ENCODE measurements at regions not wholly inside any gene's neighbourhood (a gene's known extent, or its start where the extent isn't known, plus 50 kb on each side); places are given as distances from the start of the nearest gene placed in this dataset.
"Not testable (repeated sequence)": the region's sequence is repeated elsewhere in the genome, so short reads cannot be mapped to it uniquely, and the experiment has no call there.

DNA sequence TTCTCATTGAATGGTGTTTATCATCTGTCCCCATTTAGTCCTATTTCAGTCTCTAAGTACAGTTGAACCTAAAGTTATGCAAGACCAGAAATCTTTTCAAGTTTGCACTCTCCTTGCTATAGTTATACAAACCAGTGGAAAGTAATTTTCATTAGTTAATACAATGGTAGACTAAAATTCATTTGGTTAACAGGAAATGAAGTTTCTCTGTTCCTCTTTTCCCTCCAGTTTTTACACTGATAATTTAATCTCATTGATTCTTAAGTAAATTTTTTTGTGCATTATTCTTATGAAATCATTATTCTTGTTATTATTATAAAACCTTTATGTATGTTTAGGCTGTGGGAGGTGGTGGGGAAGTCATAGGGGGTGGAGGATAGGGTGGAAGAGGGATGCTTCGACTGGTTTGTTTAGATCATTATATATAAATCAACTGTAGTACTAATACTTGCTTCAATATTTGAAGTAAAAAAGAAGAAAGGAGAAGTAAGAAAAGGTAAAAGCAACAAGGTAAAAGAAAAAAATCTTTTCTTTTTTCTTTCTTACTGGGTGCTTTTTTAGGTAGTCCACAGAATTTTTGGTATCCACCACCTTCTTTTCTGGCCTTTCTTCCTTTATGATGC lies 104.1 kb downstream of the GPR85 start:
- no peak for DNase-seq (ENCODE audit: low spot score)

DNA sequence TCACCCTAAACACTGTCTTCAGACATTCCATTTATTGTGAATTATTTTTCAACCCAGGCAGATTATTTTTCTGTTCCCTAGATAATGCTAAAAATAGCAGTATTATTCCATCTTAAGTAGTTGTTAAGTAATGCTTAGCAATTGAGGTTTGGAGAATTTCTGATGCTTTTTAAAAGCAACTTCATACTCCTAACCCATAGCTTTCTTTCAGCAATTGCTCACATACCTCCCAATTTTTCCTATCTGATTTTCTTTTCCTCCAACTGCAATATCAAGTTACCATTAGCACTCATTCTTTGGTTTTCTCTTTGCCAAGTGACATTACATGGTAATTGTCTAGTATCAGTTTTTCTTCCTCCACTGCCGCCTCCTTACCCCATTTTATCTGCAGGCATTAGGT lies 104.7 kb downstream of the GPR85 start:
- DNase-seq (ENCODE audit: low spot score): no peak

DNA sequence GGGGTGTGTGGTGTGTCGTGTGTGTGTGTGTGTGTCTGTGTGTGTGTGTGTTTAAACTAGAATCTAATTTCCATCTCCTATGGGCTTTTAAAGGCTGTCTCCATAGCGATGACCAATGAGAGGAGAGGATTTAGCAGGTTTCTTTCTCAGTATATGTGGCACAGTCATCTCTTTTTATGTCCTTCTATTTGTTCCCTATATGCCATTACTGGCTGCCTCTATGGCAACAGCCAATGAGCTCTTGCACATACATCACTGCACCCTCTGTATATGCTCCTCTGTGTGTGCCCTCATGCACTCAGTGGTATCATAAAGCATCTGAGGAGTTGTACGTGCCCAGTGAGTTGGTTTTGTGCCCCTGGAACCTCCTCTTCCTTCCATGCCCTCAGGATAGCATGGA lies 107.6 kb downstream of the GPR85 start:
- not testable (repeated sequence) for DNase-seq (ENCODE audit: low spot score)

DNA sequence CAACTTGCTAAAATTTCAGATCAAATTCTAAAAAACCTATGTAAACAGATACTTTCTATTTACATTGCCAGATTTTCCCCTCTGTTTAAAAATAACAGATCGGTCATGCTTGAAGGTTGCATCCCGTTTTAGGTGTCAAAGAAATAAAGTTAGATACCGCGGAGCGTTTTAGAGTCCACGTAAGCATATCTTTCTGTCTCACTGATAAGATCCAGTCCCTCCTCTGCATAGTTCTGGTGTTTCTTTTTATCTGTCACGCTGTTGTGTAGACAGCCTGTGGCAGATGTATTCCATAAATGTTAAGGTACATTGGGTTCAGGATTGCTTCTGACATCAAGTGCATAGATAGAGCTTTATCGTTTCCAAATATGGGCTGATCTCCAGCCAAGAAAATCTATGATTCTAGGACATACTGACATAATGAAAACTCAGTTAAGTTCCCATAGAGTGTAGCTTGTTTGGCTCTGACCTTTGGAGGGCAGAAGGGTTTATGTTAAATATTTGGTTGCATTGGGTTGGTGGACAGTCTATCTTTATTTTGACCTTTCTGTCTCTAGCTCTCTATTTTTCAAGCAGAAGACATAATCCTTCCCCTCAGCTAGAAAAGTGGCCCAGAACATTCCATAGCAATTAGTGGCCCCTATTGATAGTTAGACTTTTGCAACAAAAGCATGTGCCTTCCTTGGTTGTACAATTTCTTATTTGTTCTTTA lies 109.2 kb downstream of the GPR85 start:
- DNase-seq (ENCODE audit: low spot score): not testable (repeated sequence)

DNA sequence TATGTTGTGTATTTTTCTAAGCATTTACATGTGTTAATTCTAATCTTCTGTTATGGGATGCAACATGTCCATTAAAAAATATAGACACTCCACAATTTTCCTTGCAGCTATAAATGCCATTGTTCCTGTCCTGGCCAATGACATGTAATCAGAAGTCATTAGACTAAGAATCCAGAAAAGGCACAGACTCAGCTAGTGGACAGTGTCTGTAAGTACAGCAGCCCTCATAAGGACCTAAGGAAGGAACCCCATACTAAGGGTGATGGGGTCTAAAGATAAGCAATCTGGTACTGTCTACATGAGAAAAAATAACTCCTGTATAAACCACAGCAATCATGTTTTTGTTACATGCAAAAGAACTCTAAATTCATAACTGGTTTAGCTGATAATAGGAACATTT lies 115.9 kb downstream of the GPR85 start:
- no peak for DNase-seq (ENCODE audit: low spot score)

DNA sequence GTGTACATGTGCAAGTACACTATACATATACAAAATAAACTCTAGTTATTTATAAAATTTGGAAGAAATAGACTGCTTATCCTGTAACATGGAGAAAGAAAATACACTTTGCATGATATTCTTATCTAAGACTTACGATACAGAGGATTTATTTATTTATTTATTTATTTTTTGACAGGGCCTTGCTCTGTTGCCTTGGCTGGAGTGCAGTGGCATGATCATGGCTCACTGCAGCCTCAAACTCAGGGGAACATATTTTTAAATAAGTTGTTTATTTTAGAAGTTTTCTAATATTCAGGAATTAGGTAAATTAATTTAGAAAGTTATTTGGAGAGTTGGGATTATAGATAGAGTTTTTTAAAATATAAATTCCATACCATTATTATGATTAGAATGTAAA lies 116.7 kb downstream of the GPR85 start:
- DNase-seq (ENCODE audit: low spot score): no peak

DNA sequence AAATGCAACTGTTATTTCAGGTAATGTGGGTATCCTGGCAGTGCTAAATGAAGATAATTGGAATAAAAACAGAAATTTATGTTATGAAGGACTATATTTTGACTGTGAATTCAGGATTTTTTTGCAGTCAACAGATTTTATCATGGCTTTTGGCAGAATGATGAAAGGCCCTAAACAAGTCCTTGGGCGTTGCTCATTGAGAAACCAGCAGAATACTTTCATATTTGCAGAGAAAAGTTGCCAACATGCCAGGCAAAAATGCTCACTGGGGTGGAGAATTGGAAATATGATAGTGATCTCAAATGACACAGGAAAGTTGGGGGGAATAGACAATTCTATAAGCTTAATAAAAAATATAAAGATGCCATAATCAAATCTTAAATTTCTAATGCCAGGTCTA lies 121.1 kb downstream of the GPR85 start:
- no peak for DNase-seq (ENCODE audit: low spot score)

DNA sequence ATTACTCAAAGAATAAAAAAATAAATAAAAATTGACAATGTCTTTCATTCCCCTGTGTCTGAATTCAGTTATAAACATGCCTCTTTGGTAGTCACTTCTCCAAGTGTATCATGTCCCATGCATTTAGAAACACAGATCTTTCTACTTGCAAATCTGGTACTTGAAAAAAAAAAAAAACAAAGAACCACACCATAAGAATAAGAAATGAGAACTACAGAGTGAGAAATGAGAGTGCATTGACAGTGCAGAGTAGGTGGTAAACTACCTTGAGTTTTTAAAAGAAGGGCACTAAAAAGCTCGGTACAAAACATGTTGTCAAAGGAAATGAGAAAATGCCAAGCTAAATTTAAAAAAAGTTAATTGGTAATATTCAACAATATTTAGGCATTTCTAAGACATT lies 123.0 kb downstream of the GPR85 start:
- no peak for DNase-seq (ENCODE audit: low spot score)

DNA sequence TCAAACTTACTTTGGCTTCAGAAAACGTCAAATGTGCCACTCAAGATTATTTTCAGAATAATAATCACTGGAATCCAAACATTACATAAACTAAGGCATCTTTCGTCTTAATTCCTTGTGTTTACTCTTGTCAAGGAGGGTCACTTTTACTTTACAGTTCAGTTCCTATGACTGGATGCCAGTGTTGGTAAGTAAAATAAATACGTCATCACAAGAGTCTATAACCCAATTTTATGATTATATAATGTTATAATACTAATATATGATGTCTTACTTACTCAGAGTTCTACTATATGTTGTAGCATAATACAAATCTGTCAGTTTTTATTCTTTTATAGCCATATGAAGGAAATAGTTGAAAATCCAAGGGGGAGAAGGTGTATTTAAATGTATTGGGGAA lies 123.8 kb downstream of the GPR85 start:
- no peak for DNase-seq (ENCODE audit: low spot score)

DNA sequence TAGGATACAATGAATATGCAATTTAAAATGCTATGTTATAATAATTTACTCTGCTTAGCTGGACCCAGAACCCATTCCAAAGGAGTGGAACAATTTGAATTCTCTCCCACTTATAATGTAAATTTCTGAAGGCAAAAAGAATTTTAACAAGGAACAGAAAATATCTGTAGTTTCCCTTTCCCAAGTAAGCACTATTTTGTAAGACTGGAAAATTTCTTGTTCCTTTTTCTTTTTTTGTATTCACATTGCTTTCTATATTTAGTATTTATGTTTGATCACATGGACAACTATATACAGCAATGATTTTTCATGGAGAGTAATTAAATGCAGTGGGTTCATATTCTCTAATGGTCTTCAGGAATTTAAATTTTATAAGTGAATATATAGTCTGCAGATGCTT lies 127.4 kb downstream of the GPR85 start:
- DNase-seq (ENCODE audit: low spot score): no peak

DNA sequence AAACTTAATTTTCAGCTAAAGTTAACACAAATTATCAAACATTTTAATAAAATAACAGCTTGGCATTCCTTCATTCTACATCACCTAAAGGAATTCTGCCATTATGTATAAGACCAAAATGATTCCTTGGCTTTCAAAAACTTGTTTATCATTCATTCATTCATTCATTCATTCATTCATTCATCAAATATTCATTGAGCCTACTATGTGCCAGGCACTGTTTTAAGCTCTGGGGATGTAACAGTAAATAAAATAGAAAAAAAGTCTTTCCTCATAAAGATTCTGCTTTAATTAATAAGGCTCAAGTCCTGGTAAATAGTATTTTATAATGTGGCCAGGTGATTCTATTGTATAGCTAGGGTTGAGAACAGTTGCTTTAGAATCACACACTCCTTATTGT lies 127.9 kb downstream of the GPR85 start:
- DNase-seq (ENCODE audit: low spot score): no peak

DNA sequence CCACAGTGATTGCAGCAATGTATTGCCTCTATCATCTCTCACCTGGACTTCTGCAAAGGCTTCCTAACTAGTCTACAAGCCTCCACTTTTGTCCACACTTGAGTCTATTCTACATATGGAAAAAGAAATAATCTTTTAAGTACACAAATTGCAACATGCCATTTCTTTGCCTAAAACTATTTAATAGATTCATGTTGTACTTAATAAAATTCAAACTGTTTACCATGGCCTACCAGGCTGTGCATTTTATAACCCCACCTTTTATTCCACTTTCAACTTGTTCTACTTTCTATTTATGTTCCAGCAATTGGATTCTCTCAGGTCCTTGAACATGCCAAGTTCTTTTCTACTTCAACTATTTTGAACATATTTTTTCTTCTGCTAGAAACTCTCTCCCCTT lies 128.7 kb downstream of the GPR85 start:
- no peak for DNase-seq (ENCODE audit: low spot score)

DNA sequence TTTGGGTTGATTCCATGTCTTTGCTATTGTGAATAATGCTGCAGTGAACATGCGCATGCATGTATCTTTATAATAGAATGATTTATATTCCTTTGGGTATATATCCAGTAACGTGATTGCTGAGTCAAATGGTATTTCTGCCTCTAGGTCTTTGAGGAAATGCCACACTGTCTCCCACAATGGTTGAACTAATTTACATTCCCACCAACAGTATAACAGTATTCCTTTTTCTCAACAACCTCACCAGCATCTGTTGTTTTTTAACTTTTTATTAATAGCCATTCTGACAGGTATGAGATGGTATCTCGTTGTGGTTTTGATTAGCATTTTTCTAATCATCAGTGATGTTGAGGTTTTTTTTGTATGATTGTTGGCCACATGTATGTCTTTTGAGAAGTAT lies 133.6 kb downstream of the GPR85 start:
- not testable (repeated sequence) for DNase-seq (ENCODE audit: low spot score)

DNA sequence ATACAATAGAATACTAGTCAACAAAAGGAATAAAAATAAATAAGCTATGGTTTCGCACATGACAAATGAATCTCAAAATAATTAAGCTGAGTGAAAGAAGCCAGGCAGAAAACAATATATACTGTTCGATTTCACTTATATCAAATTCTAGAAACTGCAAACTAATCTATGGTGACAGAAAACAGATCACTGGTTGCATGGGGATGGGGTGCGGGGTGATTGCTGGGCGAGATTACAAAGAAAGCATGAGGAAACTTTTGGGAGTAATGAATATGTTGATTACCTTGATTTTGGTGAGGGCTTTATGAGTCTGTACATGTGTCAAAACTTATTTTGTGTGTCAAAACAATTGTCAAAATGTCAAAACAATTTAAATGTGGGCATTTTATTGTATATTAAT lies 135.6 kb downstream of the GPR85 start:
- DNase-seq (ENCODE audit: low spot score): no peak

DNA sequence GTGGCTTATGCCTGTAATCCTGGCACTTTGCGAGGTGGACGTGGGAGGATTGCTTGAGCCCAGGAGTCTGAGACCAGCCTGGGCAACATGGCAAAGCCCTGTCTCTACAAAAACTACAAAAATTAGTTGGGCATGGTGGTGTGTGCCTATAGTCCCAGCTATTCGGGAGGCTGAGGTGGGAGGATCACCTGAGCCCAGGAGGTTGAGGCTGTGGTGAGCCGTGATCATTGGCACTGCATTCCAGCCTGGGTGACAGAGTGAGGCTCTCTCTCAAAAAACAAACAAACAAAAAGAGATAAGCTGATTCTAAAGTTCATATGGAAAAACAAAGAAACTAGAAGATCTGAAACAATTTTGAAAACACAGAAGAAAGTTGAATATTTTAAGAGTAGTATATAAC lies 136.9 kb downstream of the GPR85 start:
- not testable (repeated sequence) for DNase-seq (ENCODE audit: low spot score)

DNA sequence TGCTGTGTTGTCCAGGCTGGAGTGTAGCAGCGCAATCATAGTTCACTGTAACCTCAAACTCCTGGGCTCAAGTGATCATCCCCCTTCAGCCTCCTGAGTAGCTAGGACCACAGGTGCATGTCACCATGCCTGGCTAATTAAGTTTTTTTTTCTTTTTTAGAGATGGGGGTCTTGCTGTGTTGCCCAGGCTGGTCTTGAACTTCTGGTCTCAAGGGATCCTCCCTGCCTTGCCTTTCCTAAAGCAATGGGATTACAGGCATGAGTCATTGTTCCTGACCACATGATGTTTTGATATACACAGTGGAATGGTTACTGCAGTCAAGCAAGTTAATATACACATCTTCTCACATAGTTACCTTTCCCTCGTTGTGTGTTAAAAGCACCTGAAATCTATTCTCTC lies 140.3 kb downstream of the GPR85 start:
- DNase-seq (ENCODE audit: low spot score): no peak

DNA sequence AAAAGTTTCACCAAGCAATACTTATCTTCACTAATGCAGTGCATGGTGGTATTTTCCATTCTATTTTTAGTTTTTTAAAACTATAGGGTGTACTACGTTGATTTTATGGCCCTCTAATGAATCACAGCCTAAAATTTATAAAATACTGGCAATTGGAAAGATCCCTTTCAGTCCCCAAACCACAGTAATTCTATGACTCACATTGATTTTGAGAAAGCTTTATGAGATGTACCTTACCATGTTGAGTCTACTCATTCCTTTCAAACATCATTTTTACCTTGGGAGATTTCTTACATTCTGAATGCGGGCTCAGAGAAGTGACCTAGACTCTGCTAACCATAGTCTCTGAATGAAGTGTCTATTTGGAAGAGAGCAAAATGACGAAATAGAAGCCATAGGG lies 141.6 kb downstream of the GPR85 start:
- DNase-seq (ENCODE audit: low spot score): no peak

DNA sequence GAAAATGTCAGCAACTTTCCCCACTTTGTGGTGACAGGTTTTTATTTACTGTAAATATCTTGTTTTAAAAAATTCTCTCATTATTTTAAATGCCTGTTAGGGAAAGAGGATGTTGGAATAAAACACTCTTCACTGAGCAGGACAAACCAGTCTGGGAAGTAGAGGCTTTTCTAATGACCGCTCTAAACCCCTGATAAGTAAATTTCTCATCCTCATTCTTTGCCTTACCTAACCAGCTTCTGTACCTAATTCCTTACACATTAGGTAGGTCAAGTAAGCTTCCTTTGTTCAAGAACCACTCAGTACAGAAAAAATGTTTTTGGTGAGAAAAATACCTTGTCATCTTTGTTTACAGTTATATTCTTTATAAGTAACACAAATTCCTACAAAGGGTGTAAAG lies 143.6 kb downstream of the GPR85 start:
- no peak for DNase-seq (ENCODE audit: low spot score)

DNA sequence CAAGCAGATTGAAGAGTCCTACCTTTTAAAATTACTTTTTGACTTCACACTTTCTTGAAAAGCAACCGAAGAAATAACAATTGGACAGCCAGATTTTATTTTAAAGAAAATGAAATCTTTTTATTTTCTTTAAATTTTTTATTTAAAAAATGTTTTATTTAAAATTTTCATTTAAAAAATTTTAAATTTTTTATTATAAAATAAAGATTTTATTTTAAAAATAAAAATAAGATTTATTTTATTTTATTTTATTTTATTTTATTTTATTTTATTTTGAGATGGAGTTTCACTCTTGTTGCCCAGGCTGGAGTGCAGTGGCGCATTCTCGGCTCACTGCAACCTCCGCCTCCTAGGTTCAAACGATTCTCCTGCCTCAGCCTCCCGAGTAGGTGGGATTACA lies 144.5 kb downstream of the GPR85 start:
- not testable (repeated sequence) for DNase-seq (ENCODE audit: low spot score)

DNA sequence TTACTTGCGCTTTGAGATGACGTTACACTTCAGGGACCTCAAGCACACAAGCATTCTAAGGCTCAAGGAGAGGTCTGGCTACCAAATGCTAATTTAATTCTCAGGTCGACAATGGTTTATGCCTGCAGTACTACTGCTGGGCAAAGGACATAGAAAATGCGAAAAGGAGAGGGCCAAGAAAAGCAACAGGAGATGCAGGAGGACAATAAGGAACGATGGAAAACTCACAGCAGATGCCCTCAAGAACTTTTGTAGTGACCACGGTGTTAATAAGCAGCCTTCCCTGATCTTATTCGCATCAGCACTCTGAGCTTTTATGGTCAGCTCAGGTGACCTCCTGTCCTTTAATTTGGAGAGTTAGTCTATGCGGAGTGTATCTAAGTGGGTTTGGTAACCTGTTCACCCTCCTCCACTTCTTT lies 146.3 kb downstream of the GPR85 start:
- DNase-seq (ENCODE audit: low spot score): no peak

DNA sequence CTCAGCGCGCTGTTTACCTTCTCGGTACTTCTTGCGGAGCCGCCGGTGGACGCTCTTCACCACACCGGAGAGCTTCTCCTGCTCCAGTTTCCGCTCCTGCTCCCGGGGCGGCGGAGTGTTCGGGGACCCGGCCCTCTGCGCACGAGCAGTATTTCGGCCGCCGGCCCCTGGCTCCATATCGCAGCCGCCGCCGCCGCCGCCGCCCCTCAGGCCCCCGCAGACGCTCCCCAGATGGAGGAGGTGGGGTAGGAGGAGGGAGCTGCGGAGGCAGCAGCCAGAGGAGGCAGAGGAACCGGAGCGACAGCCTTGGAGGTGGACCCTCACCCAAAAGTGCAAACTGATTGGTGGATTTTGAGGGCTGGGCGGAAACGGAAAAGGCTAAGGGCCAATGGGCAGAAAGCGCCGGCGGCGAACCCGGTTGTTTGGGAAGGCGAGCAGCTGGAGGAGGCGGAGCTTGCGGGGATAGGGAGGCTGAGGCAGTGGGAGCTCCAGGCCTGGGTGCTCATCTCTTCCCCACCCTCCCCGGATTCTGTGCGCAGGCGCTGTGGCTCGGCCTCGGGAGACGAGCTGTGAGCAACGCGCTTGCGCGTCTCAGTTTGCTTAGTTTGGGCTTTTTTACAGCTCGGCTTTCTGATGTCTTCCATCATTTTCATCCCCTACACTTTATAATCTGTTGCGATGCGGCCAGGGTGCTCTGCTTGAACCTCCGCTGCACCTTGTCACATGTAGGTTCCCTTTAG lies 146.9 kb downstream of the GPR85 start:
- peak; percentile 100 for DNase-seq (ENCODE audit: low spot score)

DNA sequence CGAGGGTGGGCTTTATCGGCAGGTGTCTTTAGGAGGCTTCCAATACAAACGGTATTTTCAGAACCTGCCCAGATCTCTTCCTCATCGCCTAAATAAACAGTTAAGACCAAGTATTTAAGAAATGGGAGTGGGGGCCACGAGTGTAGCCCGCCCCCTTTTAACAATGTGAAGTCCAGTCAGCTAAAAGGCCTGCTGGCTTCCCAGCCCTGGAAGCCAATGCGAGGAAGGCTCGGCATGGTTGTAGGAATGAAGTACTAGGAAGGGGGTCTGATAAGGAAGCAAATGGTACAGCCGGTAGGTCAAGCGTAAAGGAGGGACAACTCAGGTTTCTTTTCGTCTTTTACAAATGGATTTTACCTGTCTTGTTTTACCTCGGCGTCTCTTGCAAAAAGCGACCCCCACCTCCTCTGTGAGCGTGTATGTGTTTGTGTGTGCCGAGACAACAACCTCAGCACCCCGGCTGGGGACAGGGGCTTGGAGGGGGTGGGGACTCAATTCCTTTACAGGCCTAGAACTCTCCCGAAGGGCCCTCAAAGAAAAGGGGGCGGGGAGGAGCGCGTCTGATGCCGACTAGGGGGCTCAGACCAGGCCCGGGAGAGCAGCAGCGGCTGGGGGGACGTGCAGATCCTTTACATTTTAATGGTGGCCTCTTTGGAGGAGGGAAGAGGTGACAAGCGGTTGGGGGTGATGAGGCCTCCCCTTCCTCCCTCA lies 147.6 kb downstream of the GPR85 start:
- DNase-seq (ENCODE audit: low spot score): peak; percentile 22

All from pons (tissue), 1 donor.